Esophagus muscularis mucosa (tissue), 4 donors: ENCODE measurements at regions not wholly inside any gene's neighbourhood (a gene's known extent, or its start where the extent isn't known, plus 50 kb on each side); places are given as distances from the start of the nearest gene placed in this dataset.

Experiments
- CTCF ChIP-seq, 3 experiments: fragments of 200-600 bp in 2 of 3; fragments of 450-650 bp in 1 of 3; sonication (generic) in 2 of 3; IDR thresholded peaks; one replicate each; pipeline ENCODE4 v1.5.1; 2017 to 2019; ENCODE audit warnings: antibody characterized with exemption in 3 of 3, mild to moderate bottlenecking in 2 of 3, moderate library complexity in 1 of 3
- EP300 ChIP-seq: sonication (generic); formaldehyde crosslinking; IDR thresholded peaks from one replicate; pipeline ENCODE4 v1.6.1; 2017; ENCODE audit warnings: antibody characterized with exemption
- POLR2A ChIP-seq: fragments of 450-650 bp; IDR thresholded peaks from one replicate; pipeline ENCODE4 v1.6.1; 2017; ENCODE audit warnings: antibody characterized with exemption, moderate library complexity, mild to moderate bottlenecking, low read depth
- POLR2AphosphoS5 ChIP-seq, 2 donors: sonication (generic); formaldehyde crosslinking; IDR thresholded peaks; one replicate each; pipeline ENCODE4 v1.6.1; 2017; ENCODE audit warnings: antibody characterized with exemption in 2 of 2

GRCh38 chr9:26229324-26230054 is 551.2 kb upstream of the TUSC1 start:
- TF ChIP-seq CTCF (IDR thresholded peaks at IDR 0.05) (no peak), POLR2A (no peak), EP300 (no peak), POLR2AphosphoS5 (IDR thresholded peaks at IDR 0.05) (no peak)
